Stimulated activated naive CD4-positive, alpha-beta T cell treated with Interleukin-2 at 50 U/mL for 16 hours (primary cell): ENCODE measurements at regions not wholly inside any gene's neighbourhood (a gene's known extent, or its start where the extent isn't known, plus 50 kb on each side); places are given as distances from the start of the nearest gene placed in this dataset.

ENCODE experiments used
- DNase-seq: peaks from one replicate; lab custom pipeline; 2025; lab: John Stamatoyannopoulos, UW

GRCh38 chr13:70385852-70386251 lies 277.6 kb upstream of the KLHL1 start:
- DNase-seq: no peak

DNA sequence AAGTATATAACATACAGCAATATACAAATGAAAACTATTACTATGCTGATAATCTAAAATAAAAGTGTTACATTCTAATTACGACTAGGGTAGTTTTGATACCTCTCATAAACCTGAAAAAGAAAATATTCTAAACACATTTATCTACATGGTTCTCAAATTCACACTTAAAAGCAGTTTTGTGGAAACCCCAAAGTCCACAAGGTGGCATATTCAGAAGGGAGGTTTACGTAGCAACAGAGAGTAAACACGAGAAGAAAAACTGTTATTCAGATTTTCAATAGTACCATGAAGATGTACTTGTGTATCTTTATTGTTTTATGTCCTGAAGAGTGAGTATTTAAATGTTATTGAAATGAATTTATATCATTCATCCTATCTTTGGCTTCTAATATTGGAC lies 275.9 kb upstream of the KLHL1 start:
- no peak for DNase-seq

- DNase-seq: no peak
These were observed 272.6 kb upstream of the KLHL1 start for GRCh38 chr13:70380809-70381208.

GRCh38 chr13:70375718-70376117 lies 267.5 kb upstream of the KLHL1 start:
- no peak for DNase-seq

- no peak for DNase-seq
These were observed 262.7 kb upstream of the KLHL1 start for GRCh38 chr13:70370924-70371323.

DNA sequence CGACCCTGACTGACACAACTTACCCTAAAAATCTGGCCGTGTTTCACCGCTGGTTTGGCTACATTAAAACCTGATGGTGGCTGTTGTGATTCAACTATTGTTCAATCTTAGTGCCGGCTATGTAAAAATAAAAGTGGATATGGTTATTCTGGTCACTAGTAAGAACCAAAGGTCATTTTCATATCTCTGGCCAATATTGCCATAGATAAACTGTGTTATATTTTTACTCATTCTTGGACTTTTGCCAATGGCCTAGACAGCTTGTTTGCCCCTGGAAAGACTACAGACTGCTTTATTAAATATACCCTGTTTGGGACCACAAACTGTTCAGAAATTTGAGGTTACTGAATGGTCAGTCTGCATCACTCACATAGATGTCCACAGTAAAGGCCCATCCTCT lies 258.5 kb upstream of the KLHL1 start:
- no peak for DNase-seq

DNA sequence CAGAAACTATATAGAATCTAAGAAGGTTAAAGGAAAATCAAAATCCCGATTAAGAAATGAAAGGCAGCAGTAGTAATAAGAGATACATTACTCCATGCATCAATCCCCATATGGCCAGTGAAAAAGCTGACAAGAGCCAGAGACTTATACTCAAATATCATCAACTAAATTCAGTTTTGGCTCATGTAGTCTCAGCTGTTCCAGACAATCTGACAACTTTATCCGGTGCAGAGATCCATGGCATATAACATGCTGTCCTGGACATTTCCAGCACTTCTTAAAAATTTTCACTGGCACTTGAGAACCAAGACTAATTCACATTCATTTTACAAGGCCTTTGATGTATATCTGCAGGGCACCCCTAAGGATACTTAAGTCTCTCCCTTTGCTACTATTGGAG lies 255.7 kb upstream of the KLHL1 start:
- DNase-seq: no peak

- DNase-seq: no peak
These were observed 254.7 kb upstream of the KLHL1 start for GRCh38 chr13:70362820-70363570.

DNA sequence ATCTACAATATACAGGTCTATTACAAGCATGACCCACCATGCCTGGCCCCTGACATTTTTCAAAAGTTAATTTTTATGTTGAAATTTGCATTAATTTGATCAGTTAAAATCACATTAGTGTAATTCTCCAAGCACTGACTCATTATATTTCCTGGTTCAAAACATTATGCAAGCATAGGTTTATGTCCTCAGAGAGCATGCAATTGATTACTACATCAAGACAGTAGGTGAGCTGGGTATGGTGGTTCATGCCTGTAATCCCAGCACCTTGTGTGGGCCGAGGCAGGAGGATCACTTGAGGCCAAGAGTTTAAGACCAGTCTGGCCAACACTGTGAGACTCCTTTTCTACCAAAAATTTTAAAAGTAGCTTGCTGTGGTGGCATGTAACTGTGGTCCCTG lies 248.8 kb upstream of the KLHL1 start:
- no peak for DNase-seq

DNA sequence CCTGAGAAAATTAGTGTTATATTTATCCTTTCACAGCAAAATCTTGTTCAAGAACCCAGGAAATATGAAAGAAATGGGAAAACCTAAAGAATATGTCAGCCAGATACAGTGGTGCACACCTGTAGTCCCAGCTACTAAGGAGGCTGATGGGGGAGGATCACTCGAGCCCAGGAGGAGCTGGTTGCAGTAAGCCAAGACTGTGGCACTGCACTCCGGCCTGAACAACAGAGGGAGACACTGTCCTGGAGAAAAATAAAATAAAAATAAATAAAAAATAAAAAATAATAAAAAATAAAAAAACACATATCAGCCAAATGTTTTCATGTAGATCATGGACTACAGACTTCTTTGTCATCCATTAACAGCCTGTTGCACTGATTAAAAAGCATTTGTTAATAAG lies 244.8 kb upstream of the KLHL1 start:
- no peak for DNase-seq

DNA sequence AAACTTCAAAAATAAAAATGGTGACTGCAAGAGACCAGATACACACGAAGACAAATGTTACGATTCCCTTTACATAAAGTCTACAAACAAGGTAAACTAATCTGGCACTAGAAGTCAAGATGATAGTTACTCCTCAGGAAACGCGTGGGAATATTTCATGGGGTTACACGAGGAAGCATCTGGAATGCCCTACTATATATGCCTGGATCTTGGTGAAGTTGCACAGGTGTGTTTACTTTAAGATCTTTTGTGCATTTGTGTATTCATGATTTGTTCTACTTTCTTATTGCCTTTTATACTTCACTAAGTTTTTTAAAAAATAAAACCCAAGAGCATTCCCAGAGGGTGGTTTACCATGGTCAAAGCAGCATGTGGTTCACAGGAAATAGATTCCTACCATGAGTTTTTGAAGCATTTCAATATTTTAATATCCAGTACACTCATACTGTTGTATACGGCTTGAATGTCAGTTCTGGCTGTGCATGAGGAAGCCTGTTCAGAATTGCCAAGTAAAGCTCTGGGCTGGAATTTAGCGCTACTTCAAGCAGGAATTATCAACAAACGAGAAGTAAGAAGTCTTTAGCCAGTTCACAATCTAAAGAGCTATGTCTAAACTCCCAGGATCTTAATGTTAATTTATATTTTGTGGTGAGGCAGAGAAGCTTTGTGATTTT lies 239.8 kb upstream of the KLHL1 start:
- no peak for DNase-seq

GRCh38 chr13:70339738-70340137 lies 231.5 kb upstream of the KLHL1 start:
- no peak for DNase-seq

DNA sequence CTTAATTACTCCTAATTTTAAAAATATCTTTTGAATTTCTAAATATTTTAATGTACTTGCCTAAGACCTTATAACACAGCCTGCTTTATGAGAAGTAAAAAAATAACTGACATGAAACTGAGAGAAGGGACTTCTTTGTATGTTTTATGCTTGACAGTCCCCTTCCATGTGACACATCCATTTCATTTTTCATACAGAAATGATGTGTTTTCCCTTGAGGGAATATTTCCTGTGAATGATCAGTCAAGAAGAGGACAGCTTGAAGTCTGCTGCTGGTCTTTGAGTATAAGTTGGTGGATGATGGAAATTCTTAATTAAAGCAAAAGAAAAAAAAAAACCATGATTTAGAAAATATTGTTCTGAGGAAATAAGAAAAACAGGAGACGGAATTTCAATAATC lies 230.4 kb upstream of the KLHL1 start:
- no peak for DNase-seq

DNA sequence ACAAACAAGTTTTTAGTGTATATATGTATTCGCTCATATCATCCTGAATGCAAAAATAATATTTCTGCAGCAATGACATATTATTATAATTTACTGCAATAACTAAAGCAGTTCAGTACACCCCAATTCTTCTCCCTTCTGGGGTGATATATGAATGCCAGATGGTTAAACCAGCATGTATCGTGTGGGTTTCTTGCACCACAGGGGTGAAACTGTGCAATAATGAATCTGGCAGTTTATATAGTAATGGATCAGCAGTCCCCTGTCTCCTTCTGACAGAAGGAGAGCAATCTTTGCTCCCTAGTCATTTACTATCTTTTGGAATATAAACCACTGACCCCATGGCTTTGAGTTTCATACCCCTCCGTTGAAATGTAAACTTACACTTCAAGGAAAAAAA lies 228.6 kb upstream of the KLHL1 start:
- DNase-seq: no peak

GRCh38 chr13:70333752-70334151 lies 225.5 kb upstream of the KLHL1 start:
- no peak for DNase-seq

DNA sequence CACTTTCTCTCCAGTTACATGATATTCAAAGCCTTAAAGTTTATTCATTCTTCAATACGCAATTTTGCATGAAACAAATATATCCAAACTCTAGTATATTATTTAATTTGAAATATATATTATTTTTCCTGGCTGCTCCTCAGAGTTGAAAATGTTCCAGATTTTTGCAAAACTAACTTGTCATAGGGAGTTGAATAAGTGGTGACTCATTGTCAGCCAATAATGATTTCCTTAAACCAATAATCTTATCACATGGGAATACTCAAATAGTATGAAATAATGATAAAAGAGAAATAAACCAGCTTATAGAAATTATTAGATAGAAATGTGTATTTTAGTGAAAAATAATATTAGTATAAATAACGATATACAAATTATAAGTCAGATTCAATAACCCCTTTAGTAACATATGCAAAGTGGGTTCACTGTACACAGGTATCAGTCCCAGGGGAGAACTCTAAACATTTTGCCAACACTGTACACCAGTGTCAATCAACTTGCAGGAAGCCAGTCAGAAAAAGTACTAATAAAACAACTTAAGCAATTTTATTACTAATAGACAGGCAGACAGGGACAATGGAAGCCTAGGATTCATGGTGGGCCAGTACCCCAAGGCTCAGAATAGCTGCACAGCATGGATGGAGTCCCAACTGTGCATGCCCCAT lies 222.6 kb upstream of the KLHL1 start:
- no peak for DNase-seq

- no peak for DNase-seq
These were observed 216.3 kb upstream of the KLHL1 start for GRCh38 chr13:70324519-70324918.

GRCh38 chr13:70311191-70311590 lies 202.9 kb upstream of the KLHL1 start:
- DNase-seq: no peak

GRCh38 chr13:70310396-70311119 lies 202.3 kb upstream of the KLHL1 start:
- no peak for DNase-seq

GRCh38 chr13:70297189-70297616 lies 189.0 kb upstream of the KLHL1 start:
- DNase-seq: no peak

GRCh38 chr13:70284371-70284770 lies 176.1 kb upstream of the KLHL1 start:
- no peak for DNase-seq

GRCh38 chr13:70275841-70276240 lies 167.6 kb upstream of the KLHL1 start:
- DNase-seq: no peak
